HepG2 (cell line): ENCODE measurements at regions not wholly inside any gene's neighbourhood (a gene's known extent, or its start where the extent isn't known, plus 50 kb on each side); places are given as distances from the start of the nearest gene placed in this dataset.

Source experiments
- CHD4 ChIP-seq: fragments of 200-600 bp; sonication (generic); IDR thresholded peaks from 2 replicates; pipeline ENCODE4 v1.7.0; 2017; ENCODE audit warnings: mild to moderate bottlenecking, low read length, borderline replicate concordance
- CTCF ChIP-seq: sonication (generic); formaldehyde crosslinking; IDR thresholded peaks from 2 replicates; pipeline ENCODE4 v1.5.0; 2020; ENCODE audit warnings: mild to moderate bottlenecking, missing genetic modification reagents, moderate library complexity
- ESRRA ChIP-seq: sonication (generic); formaldehyde crosslinking; IDR thresholded peaks from 2 replicates; pipeline ENCODE4 v1.5.1; 2020; ENCODE audit warnings: mild to moderate bottlenecking, low read depth, missing genetic modification reagents
- EZH2 ChIP-seq: conservative IDR thresholded peaks from 2 replicates; pipeline ENCODE4 v1.6.1; 2012; ENCODE audit warnings: mild to moderate bottlenecking, low read depth, low read length, moderate library complexity
- FOXM1 ChIP-seq: sonication (generic); formaldehyde crosslinking; IDR thresholded peaks from 2 replicates; pipeline ENCODE4 v1.5.0; 2020; ENCODE audit warnings: missing genetic modification reagents
- MAZ ChIP-seq, 2 experiments: sonication (generic) in 1 of 2; formaldehyde crosslinking in 1 of 2; IDR thresholded peaks; 2 replicates each; pipeline versions ENCODE4 v1.5.0 to v1.6.1; 2012 to 2020; ENCODE audit warnings: low read depth in 2 of 2, mild to moderate bottlenecking in 2 of 2, borderline replicate concordance in 1 of 2, improper control_type of control experiment in 1 of 2, low read length in 1 of 2, missing genetic modification reagents in 1 of 2, moderate library complexity in 1 of 2
- RAD21 ChIP-seq: fragments of 450-650 bp; formaldehyde crosslinking; IDR thresholded peaks from 2 replicates; pipeline ENCODE4 v1.5.0; 2020; ENCODE audit warnings: mild to moderate bottlenecking
- RELA ChIP-seq: sonication (generic); formaldehyde crosslinking; IDR thresholded peaks from 2 replicates; pipeline ENCODE4 v1.4.0; 2020; ENCODE audit warnings: missing genetic modification reagents
- TEAD2 ChIP-seq: sonication (generic); formaldehyde crosslinking; IDR thresholded peaks from 2 replicates; pipeline ENCODE4 v1.9.0; 2021; ENCODE audit warnings: missing genetic modification reagents
- TGIF2 ChIP-seq: IDR thresholded peaks from 2 replicates; pipeline ENCODE4 v1.6.1; 2016; ENCODE audit warnings: control low read depth, missing compliant biosample characterization
- ZBTB34 ChIP-seq: sonication (generic); formaldehyde crosslinking; IDR thresholded peaks from 2 replicates; pipeline ENCODE4 v1.8.0; 2022; ENCODE audit warnings: mild to moderate bottlenecking, missing genetic modification reagents
- ZNF446 ChIP-seq: sonication (generic); formaldehyde crosslinking; IDR thresholded peaks from 2 replicates; pipeline ENCODE4 v1.5.0; 2020; ENCODE audit warnings: mild to moderate bottlenecking, missing genetic modification reagents
- TF ChIP-seq, protein P1 (sequence below), 2 experiments: sonication (generic) in 1 of 2; formaldehyde crosslinking in 1 of 2; IDR thresholded peaks; 2 replicates each; pipeline versions ENCODE4 v1.5.1 to v1.6.1; 2011 to 2020; ENCODE audit warnings: borderline replicate concordance in 1 of 2, low read depth in 1 of 2, low read length in 1 of 2, mild to moderate bottlenecking in 1 of 2, missing genetic modification reagents in 1 of 2, moderate library complexity in 1 of 2

DNA sequence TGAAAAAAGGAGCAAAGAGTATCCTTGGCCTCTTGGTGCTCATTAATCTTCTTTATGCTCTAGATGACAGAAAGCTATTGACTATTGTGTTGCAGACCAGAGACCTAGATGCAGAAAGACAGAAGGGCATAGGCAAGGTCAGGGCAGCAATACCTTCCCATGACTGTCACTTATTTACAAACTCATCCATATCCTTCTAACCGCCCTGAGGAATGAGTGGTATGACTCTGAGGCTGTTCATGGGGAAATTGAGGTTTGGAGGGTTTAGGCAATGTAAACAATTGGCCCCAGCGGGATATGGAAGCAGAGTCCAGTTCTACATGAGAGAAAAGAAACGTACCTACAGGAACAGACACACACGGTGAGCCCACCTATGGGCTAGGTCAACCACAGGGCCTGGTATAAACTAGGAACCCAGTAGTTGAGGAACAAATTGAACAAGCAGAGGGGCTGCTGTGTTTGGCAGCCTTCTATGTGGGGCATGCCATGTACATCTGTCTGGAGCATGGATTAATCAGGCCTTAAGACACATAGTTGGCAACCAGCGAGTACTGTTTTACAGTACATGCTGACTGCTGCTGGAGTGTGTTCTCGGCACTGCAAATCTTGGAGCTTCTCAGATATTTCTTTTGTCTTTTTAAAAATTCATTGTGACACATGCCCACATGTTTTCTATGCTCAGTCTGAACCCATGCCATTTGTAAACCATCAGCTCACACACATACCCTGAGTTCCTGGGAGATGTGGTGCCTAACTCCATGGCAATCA is 159.7 kb upstream of the NTF3 start:
- TF ChIP-seq RAD21 (CRISPR knock-in tag) (no peak), ZNF446 (CRISPR knock-in tag) (no peak), EZH2 (no peak), MAZ (IDR thresholded peaks at IDR 0.05; ENCODE audit: borderline replicate concordance, low read depth, low read length) (no peak), MAZ (CRISPR knock-in tag; IDR thresholded peaks at IDR 0.05; ENCODE audit: low read depth) (no peak), RELA (no peak), CTCF (no peak), ZBTB34 (no peak), ESRRA (CRISPR knock-in tag) (no peak), CHD4 (no peak), FOXM1 (CRISPR knock-in tag) (no peak), TGIF2 (no peak), TEAD2 (CRISPR knock-in tag) (no peak)
- TF ChIP-seq, protein P1, sequence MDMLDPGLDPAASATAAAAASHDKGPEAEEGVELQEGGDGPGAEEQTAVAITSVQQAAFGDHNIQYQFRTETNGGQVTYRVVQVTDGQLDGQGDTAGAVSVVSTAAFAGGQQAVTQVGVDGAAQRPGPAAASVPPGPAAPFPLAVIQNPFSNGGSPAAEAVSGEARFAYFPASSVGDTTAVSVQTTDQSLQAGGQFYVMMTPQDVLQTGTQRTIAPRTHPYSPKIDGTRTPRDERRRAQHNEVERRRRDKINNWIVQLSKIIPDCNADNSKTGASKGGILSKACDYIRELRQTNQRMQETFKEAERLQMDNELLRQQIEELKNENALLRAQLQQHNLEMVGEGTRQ (IDR thresholded peaks at IDR 0.05; ENCODE audit: low read depth, low read length): no peak
- TF ChIP-seq, protein P1 (CRISPR knock-in tag; IDR thresholded peaks at IDR 0.05; ENCODE audit: borderline replicate concordance): no peak
